ENCODE measurements at regions not wholly inside any gene's neighbourhood (a gene's known extent, or its start where the extent isn't known, plus 50 kb on each side); places are given as distances from the start of the nearest gene placed in this dataset.

- DNase-seq = no peak
Observed at GRCh38 chr13:79776531-79777295, 295.8 kb downstream of the NDFIP2 start.

DNA sequence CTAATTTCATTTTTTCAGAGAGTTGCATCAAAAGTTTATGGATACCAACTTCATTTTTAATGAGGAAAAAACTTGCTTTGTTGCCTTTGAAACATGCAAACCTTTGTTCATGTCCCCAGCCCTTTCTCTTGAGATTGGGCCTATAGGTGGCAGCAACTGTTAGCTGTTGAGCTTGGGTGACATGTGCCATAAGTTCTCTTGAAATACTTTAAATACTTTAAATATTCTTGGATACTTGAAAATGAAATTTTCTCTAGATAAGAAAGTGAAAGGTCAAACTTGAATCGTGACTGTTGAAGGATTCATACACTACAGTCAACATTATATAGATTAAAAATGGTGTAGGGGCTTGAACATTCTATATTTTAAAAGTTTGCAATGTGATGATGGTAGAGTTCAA lies 294.9 kb downstream of the NDFIP2 start:
- DNase-seq = peak; percentile 36

GRCh38 chr13:79772811-79773210 lies 291.9 kb downstream of the NDFIP2 start:
- DNase-seq = no peak

DNA sequence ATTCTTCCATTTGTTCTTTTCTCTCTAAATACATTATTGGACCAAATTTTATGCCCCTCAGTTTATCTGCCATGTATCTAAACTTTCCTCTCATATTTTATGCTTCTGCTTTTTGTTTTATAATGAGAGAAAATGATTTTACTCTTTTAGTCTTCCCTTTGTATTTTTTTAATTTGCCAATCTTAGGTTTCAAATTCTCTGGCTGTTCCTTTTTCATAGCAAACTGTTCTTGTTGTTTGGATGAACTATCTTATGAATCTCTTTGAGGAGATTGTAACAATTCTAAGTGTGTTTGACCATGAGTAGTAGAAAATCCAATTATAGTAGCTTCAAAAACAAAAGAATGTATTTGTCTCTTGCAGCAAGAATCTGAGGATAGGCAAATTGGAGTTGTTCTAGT lies 290.5 kb downstream of the NDFIP2 start:
- no peak for DNase-seq

- DNase-seq = no peak
Observed at GRCh38 chr13:79770056-79770455, 289.1 kb downstream of the NDFIP2 start.

GRCh38 chr13:79767126-79767525 lies 286.2 kb downstream of the NDFIP2 start:
- no peak for DNase-seq

GRCh38 chr13:79765331-79765730 lies 284.4 kb downstream of the NDFIP2 start:
- DNase-seq = no peak

DNA sequence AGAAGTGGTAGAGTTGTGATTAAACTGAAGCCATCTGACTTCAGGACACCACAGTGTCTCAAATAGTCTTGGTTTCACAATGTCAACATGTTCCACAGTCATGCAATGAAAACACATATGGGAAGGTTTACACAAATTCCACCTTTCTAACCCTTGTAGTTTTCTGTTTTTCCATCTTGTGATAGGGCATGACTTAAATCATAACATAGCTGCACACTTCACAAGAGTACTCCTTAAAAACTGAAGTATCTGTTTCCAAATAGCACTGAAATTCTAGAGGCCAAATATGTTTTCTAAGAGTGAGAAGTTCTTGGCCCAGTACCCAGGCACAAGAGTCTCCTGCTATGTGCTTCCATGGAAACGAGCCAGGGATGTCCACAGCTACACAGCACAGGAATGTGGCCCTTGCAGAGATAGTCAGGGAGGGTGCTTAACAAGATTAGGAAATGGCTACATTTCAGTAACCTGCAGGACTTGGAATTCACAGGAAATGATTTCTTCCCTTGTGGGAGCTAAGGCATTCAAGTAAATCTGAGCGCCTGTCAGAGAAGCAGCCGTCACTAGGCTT lies 269.1 kb downstream of the NDFIP2 start:
- peak; percentile 37 for DNase-seq

- no peak for DNase-seq
Observed at GRCh38 chr13:79749566-79749965, 268.6 kb downstream of the NDFIP2 start.

DNA sequence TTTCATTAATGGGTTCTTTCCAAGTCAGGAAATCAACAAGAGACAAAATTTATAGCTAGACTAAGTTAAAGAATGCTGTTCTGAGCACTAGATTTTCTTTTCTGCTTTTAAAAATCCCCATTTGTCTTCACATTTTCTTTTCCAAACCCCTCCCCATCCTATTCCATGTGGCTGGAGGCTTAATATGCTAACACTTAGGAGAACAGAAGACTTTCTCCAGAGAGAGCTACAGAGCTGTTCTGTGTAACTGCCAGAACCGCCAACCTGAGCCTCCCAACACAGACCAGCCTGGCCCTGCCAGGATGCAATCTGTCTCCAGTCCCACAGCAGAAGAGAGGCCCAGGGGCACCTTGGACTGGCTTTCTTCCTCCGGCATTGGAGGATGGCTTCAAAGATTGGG lies 264.1 kb downstream of the NDFIP2 start:
- DNase-seq = peak; percentile 37

- DNase-seq = no peak
Observed at GRCh38 chr13:79742923-79743322, 262.0 kb downstream of the NDFIP2 start.

DNA sequence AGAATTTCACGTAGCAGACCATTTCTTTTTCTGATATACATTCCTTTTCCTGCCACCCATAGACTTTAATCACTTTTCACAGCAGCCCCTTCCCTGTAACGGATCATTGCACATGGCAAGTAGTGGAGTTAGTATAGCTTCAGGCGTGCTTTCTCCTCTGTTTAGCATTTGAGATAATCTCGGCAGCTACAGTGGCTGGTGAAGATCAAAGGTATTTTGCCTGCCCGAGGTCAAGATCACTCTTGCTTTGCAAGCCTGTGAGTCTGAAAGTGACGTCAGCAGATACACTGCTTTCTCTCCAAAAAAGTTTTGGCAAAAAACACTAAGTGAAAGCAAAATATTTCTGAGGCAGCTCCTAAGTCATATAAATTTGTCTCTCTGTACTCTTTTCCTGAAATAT lies 260.0 kb downstream of the NDFIP2 start:
- peak; percentile 31 for DNase-seq

DNA sequence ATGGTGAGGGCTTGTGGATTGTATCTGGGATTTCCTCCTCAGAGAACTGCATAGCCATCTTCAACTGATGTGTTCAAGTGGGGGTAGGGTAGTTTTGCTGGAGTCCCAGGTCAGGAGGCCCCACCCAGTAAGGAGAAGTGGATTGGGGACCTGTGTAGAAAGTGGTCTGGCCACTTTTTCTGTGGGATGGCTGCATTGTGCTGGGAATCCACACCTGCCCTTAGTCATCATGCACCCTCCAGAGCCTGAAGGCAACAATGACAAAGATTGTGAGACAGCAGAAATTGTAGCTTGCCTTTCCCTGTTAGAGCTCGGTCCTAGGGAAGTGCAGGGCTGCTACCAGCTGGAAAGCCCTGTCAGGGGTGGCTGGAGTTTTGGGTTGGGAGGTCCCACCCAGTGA lies 255.4 kb downstream of the NDFIP2 start:
- DNase-seq = no peak

DNA sequence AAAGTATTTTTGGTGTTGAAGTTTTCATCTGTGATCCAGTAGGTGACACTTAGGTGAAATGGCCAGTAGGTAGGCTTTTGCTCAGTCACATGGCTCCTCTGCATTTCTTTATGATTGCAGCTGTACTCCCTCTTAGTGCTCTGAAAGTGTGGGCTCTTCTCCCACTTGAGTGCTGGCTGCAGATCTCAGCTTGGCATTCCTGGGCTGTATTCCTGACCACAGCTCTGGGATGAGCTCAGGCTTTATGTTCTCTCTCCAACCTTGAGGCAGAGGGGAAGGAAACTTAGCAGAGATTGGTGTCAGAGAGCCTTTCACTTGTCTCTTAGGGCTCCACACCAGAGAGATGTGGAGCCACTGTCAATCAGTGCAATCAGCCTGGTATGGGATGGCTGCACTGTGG lies 254.3 kb downstream of the NDFIP2 start:
- DNase-seq = no peak

GRCh38 chr13:79727086-79727485 lies 246.1 kb downstream of the NDFIP2 start:
- DNase-seq = no peak

DNA sequence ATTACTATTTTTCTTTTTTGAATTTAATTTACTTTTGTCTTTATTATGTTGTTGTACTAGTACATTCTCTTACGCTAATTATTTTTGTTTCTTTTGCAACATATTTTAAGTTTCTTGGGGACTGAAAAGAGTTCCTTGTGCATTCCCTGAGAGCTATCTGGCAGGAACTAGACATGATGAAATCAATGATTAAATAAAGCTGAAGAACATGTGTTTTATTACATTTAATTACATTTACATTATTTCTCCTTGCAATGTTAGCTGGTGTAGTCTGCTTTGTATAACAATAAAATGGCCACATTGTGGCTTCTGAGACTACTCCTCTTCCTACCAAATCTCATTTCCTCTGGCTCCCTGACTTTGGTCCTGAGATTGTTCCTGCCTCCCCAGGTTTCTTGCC lies 244.9 kb downstream of the NDFIP2 start:
- no peak for DNase-seq

DNA sequence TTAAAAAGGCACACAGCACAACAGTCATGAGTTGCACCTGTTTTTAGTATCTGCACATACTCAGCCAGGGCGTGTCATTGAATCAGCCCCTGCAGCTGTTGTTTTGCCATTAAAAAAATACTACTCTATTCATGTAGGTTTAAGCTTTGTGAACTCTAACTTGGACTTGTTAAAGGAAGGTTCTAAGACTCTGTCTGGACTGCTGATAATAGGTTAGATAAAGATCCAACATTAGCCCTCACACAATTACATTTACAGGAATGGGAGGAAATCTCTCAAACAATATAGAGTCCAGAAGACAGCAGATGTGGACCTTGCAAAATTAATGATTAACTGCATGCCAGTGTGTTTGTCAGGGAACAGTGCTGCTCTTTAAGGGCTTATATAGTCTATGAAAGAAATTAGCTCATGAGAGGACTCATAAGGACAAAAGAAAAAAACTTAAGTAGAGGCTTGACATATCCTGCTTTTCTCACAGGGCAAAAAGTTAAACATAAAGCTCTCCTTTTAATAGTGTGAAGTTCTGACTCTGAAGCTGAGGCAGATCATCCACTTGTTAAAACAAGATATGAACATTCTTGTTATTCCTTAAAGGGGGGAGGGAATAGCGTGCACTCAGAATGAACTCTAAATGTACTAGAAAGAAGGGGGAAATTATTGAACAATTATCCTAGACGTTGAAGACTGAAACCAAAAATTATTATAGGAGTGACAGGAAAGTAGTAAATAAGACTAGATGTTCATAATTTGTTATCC lies 243.6 kb downstream of the NDFIP2 start:
- peak; percentile 41 for DNase-seq

GRCh38 chr13:79723519-79724024 lies 242.6 kb downstream of the NDFIP2 start:
- no peak for DNase-seq

- DNase-seq = no peak
Observed at GRCh38 chr13:79722885-79723445, 242.0 kb downstream of the NDFIP2 start.

DNA sequence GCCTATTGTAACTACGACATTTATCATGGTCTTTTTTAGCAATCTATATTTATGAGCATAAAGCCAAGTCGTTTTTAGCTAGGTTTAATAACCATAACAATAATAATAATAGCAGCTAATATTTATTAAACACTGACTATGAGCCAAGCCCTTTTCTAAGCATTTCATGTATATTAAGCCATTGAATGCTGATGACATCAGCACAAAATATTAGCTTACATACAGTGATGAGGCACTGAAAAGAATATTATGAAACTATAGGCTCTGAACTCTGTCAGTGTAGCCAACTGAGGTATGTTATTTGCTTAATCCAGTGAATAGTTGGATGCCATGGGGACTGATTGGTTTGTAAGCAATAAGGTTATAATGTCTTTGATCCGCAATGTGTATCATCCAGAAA lies 235.2 kb downstream of the NDFIP2 start:
- no peak for DNase-seq

DNA sequence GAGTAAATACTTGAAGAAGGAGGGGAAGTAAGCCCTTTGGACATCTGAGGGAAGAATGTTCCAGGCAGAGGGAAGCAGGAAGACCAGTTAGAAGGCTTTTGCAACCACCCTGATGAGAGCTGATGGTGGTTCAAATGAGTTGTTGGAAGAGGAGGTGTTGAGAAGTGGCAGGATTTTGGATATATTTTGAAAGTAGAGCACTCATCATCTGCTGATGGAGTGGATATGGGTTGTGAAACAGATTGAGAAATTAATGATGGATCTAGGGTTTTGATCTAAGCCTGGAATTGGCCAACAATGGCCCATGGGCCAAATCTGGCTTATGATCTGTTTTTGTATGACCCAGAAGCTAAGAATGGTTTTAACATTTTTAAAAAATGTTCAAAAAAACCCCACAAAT lies 230.7 kb downstream of the NDFIP2 start:
- DNase-seq = no peak

DNA sequence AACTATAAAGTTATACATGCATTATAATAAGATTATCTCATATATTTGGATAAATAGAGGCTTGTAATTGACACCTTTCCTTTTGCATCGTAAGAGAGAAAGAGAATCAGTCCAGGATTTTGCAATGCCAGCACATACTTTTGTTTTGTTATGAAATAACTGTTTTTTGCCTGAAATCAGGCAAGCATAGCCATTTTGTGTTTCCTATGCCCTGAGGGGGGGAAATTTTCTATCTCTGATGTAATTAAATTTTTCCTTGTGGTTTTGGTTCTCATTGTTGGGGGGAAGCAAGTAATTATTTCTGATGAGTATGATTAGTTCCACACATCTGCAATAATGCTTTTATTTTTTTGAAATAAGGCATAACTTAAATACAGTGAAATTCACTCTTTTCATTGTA lies 229.4 kb downstream of the NDFIP2 start:
- no peak for DNase-seq

DNA sequence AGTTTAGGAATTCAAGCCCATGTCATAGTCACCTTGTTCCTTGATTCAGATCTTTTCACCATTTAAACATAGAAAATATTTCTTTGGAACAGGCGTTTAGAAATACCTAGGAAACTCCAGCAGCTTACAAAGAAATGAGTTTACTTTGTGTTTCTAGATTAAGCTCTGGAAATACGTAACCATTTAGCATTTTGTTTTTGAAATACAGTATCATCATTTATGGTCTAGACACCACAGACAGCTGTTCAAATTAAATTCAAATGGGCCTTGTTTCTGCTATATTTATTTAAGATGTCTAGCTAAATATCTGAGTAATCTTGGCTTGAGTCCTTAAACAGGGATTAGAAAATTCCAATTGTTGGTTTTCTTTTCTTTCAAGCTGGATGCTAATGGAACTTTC lies 228.5 kb downstream of the NDFIP2 start:
- no peak for DNase-seq

All from right kidney (tissue), 1 donor.